ENCODE measurements at regions not wholly inside any gene's neighbourhood (a gene's known extent, or its start where the extent isn't known, plus 50 kb on each side); places are given as distances from the start of the nearest gene placed in this dataset.
A peak's percentile ranks its signal among the peaks of the same experiment; 100 is the strongest.
"Not testable (repeated sequence)": the region's sequence is repeated elsewhere in the genome, so short reads cannot be mapped to it uniquely, and the experiment has no call there.

DNA sequence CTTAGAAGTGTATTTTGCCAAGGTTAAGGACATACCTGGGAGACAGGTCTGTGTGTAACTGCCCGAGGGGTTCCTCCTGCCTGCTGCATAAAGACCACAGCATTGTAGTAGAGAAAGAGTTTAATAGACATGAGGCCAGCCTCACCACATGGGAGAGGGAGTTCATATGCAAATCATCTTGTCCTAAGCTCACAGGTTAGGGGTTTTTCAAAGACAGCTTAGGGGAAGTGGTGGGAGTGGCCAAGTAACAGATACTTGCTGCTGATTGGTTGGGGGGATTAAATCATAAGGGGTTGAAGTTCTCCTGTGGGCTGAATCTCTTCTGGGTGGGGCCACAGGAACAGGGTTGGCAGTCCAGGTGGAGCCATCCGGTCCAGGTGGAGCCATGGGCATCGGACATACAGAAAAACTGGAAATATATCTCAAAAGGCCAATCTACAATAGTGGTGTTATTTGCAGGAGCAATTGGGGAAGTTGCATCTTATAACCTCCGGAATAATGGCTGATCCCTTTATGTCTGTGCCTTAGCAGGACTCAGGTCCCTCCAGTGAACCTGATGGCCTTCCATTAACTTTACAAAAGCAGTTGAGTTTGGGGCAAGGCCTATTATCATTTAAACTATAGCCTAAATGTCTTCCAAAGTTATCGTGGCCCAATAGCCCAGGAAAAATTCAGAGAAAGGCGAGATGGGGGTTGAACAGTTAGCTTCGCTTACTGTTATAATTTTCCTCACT lies 86.0 kb upstream of the MFGE8 start:
- no peak overlapping the region for H3K4me3 ChIP-seq
- WGBS, 3 donors, result 83 to 86% (median 86%) methylated on average over 7 of the region's 7 CpGs
- intact Hi-C loops (cut with DNase I), result no loop called here
- H3K9me3 ChIP-seq, result no peaks in the 10 kb centered on the region
- DNase-seq, result no peak
- H3K4me1 ChIP-seq, result no peaks in the 10 kb centered on the region
- no peak overlapping the region for H3K27ac ChIP-seq
- no peaks in the 10 kb centered on the region for H3K27me3 ChIP-seq (ENCODE audit: insufficient read depth in 3 of 3, low read length in 2 of 3)
- ATAC-seq, result no peak
- no peaks in the 10 kb centered on the region for H3K36me3 ChIP-seq (ENCODE audit: insufficient read depth in 1 of 2, low read depth in 1 of 2)
- TF ChIP-seq, protein P1, sequence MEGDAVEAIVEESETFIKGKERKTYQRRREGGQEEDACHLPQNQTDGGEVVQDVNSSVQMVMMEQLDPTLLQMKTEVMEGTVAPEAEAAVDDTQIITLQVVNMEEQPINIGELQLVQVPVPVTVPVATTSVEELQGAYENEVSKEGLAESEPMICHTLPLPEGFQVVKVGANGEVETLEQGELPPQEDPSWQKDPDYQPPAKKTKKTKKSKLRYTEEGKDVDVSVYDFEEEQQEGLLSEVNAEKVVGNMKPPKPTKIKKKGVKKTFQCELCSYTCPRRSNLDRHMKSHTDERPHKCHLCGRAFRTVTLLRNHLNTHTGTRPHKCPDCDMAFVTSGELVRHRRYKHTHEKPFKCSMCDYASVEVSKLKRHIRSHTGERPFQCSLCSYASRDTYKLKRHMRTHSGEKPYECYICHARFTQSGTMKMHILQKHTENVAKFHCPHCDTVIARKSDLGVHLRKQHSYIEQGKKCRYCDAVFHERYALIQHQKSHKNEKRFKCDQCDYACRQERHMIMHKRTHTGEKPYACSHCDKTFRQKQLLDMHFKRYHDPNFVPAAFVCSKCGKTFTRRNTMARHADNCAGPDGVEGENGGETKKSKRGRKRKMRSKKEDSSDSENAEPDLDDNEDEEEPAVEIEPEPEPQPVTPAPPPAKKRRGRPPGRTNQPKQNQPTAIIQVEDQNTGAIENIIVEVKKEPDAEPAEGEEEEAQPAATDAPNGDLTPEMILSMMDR (IDR thresholded peaks at IDR 0.05), result no peak

DNA sequence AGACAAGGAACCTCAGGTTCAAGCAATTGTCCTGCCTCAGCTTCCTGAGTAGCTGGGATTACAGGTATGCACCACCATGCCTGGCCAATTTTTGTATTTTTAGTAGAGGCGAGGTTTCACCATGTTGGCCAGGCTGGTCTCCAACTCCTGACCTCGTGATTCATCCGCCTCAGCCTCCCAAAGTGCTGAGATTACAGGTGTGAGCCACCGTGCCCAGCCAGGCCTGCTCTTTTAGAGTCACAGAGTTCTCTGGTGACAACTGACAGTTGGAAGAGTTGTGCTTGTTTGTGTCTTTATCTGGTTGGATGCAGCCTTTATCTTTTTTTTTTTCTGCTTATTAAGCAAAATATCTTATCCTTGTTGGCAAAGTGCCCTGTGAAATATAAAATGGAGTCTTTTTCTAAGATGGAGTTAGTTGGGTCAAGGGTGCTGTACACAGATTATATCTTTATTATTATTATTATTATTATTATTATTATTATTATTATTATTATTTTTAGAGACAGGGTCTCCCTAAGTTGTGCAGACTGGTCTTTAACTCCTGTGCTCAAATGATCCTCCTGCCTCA lies 86.5 kb upstream of the ABHD2 start:
- ATAC-seq; H3K27ac ChIP-seq; H3K4me3 ChIP-seq; H3K4me1 ChIP-seq; intact Hi-C loops (cut with DNase I); H3K9me3 ChIP-seq; DNase-seq; H3K27me3 ChIP-seq (ENCODE audit: insufficient read depth in 3 of 3, low read length in 2 of 3); H3K36me3 ChIP-seq (ENCODE audit: insufficient read depth in 1 of 2, low read depth in 1 of 2): not testable (repeated sequence)
- 58 to 91% (median 71%) methylated on average over 4 of the region's 4 CpGs for WGBS, 3 donors

DNA sequence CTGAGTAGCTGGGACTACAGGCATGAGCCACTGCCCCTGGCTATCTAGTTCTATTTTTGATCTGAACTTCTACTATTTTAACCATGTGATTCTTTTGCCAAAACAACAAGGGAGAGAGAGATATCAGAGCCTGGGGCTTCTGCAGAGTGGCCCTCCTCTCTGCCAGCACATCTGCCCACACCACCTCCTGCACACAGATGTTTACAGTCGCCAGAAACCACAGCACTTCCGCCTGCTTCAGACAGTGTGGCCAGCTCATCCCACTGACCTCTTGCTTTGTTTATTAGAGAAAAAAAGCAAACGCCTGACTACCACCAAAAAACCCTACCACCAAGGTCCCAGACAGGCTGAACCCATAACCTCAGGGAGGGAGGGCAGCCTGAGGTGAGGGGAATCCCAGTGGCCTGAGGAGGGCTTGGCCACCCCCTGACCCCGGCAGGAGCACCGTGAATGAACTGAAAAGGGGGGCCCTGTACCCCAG lies 85.9 kb upstream of the ABHD2 start:
- Histone ChIP-seq H3K36me3 (ENCODE audit: insufficient read depth in 1 of 2, low read depth in 1 of 2) (no peaks in the 10 kb centered on the region), H3K27me3 (ENCODE audit: insufficient read depth in 3 of 3, low read length in 2 of 3) (no peaks in the 10 kb centered on the region), H3K27ac (no peak overlapping the region), H3K9me3 (no peaks in the 10 kb centered on the region), H3K4me3 (no peak overlapping the region), H3K4me1 (no peaks in the 10 kb centered on the region)
- intact Hi-C loops (cut with DNase I), result no loop called here
- TF ChIP-seq, protein P1 (IDR thresholded peaks at IDR 0.05), result no peak
- ATAC-seq (peak in 3 of 4 donors; percentile 15 to 32 (median 15)), DNase-seq (no peak)
- WGBS, 3 donors, result 44 to 55% (median 45%) methylated on average over 5 of the region's 5 CpGs

DNA sequence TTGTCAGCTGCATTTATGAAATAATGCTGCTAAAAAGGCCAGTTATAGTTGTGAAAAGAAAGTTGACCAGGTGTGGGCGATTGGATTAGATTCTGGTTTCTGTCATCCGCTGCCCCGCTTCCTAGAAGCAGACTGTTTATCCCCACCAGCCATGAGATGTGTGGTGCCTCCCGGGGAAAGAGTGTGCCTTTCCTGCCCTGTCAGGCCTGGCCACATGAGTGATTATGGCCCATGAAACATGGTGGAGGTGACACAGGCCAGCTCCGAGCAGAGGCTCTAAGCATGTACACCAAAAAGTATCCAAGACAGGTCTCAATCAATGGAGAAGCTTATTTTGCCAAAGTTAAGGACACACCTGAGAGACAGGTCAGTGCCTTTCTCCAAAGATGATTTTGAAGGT lies 85.4 kb upstream of the ABHD2 start:
- no peaks in the 10 kb centered on the region for H3K36me3 ChIP-seq (ENCODE audit: insufficient read depth in 1 of 2, low read depth in 1 of 2)
- TF ChIP-seq, protein P1 (IDR thresholded peaks at IDR 0.05), result no peak
- no peaks in the 10 kb centered on the region for H3K9me3 ChIP-seq
- no peaks in the 10 kb centered on the region for H3K4me1 ChIP-seq
- no peak for DNase-seq
- H3K4me3 ChIP-seq, result no peak overlapping the region
- H3K27me3 ChIP-seq (ENCODE audit: insufficient read depth in 3 of 3, low read length in 2 of 3), result no peaks in the 10 kb centered on the region
- WGBS, 3 donors, result 79 to 82% (median 81%) methylated on average over 5 of the region's 5 CpGs
- H3K27ac ChIP-seq, result no peak overlapping the region
- intact Hi-C loops (cut with DNase I), result no loop called here
- ATAC-seq, result no peak

DNA sequence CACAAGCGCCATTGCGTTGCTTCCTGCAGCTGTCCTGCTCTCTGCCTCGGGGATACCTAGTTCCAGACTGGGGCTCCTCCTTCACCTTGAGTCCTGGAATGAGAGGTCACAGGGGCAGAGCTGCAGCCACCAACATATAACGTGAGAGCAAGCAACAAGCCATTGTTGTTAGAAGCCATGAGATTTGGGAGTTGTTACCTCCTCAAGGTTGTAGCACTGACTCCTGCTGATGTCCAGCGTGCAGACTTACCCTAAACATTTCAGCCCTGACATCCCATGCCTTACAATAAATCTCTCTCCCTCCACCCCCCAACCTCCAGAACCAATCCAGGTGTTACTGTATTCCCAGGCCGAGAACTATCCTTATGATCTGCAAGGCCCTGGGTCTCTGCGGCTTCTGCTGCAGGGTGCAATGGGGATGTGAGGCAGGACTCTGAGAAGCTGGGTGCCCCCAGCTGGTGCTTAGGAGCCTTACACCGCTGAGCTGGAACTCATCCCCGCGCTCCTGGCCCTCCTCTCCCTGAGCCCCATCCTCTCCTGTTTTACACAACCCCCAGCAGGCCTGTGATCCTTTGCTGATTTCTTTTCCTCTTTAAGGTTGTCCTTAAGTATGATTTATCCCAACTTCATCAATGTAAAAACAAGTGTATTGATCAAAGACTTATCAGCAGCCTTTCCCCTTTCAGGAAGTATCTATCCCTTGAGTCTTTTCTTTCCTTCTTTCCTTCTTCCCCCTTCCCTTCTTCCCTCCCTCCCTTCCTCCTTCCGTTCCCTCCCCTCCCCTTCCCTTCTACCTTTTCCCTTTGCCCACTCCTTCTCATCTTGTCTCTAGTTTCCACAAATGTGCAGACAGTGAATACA lies 84.2 kb upstream of the ABHD2 start:
- Histone ChIP-seq H3K4me1 (no peaks in the 10 kb centered on the region), H3K27me3 (ENCODE audit: insufficient read depth in 3 of 3, low read length in 2 of 3) (no peaks in the 10 kb centered on the region), H3K36me3 (ENCODE audit: insufficient read depth in 1 of 2, low read depth in 1 of 2) (no peaks in the 10 kb centered on the region), H3K4me3 (no peak overlapping the region), H3K9me3 (no peaks in the 10 kb centered on the region), H3K27ac (peak overlapping the region; percentile 14)
- TF ChIP-seq, protein P1 (IDR thresholded peaks at IDR 0.05), result peak; percentile 30
- 70 to 81% (median 73%) methylated on average over 11 of the region's 11 CpGs for WGBS, 3 donors
- intact Hi-C loops (cut with DNase I), result no loop called here
- DNase-seq, result peak; percentile 26 to 69
- ATAC-seq, result peak in 3 of 4 donors; percentile 61 to 70 (median 63)
